Right atrium auricular region (tissue), 2 donors: ENCODE measurements at regions not wholly inside any gene's neighbourhood (a gene's known extent, or its start where the extent isn't known, plus 50 kb on each side); places are given as distances from the start of the nearest gene placed in this dataset.
"Not testable (repeated sequence)": the region's sequence is repeated elsewhere in the genome, so short reads cannot be mapped to it uniquely, and the experiment has no call there.

Source experiments
- DNase-seq: peaks from one replicate; pipeline ENCODE4 v3.0.0-alpha.2; 2019; ENCODE audit warnings: low spot score
- H3K27ac ChIP-seq, 2 donors: fragments of 200-600 bp; sonication (generic); 1 replicate in 1 of 2; 2 replicates in 1 of 2; pipeline ENCODE4 v1.5.1; 2016 to 2019
- H3K27me3 ChIP-seq, 2 donors: fragments of 200-600 bp; sonication (generic); one replicate each; pipeline versions ENCODE4 v1.5.1 to v1.6.0; 2017 to 2019
- H3K36me3 ChIP-seq: fragments of 200-600 bp; sonication (generic); one replicate; pipeline ENCODE4 v1.5.1; 2016
- H3K4me1 ChIP-seq, 2 donors: fragments of 200-600 bp; sonication (generic); one replicate each; pipeline versions ENCODE4 v1.5.1 to v1.6.0; 2017 to 2019
- H3K4me3 ChIP-seq, 2 donors: fragments of 200-600 bp; sonication (generic); 1 replicate in 1 of 2; 2 replicates in 1 of 2; pipeline ENCODE4 v1.5.1; 2017 to 2019; ENCODE audit warnings: mild to moderate bottlenecking in 1 of 2, moderate library complexity in 1 of 2
- H3K9me3 ChIP-seq, 2 donors: fragments of 200-600 bp; sonication (generic); one replicate each; pipeline ENCODE4 v1.5.1; 2019
- TF ChIP-seq, protein P1 (sequence below), 2 donors: fragments of 200-600 bp; sonication (generic); IDR thresholded peaks; one replicate each; pipeline ENCODE4 v1.5.1; 2019; ENCODE audit warnings: antibody characterized with exemption in 2 of 2

DNA sequence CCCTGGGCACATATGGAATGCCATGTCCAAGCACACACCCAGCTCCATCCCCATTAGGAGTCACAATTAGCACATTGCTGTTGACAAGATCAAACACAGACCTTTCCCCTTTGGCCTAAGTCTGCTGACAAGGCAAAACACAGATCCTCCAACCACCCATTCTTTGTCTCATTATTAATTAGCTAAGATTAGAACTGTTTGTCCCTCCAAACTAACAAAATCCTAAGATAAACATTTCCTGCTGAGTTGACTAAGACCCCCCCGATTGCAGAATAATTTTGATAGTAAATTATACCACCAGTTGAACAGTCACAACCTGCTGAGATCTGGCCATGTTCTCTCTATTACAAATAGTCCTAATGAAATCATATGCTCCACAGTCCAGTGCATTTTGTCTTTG lies 186.7 kb downstream of the SPATA31A1 start:
- not testable (repeated sequence) for H3K9me3 ChIP-seq, DNase-seq, H3K4me1 ChIP-seq, H3K27me3 ChIP-seq, H3K27ac ChIP-seq, H3K36me3 ChIP-seq, H3K4me3 ChIP-seq

DNA sequence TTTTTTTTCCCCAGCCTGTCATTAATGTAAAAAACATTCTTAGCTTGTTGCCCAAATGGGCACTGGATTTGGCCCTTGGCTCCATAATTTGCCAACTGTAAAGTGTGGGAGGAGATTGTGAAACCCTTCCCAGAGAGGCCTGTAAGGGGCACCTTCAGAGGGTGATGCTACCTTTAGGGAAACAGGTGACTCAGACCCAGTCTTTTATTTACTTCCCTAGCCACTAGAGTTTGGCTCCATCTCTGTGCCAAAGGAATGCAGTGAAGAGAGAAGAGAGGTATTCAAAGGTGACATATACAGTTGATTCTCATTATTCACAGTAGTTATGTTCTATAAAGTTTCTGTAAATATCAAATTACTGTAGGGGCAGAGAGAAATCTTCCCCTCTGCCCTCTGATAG lies 189.6 kb downstream of the SPATA31A1 start:
- not testable (repeated sequence) for DNase-seq, H3K9me3 ChIP-seq, H3K4me3 ChIP-seq, H3K27me3 ChIP-seq, H3K4me1 ChIP-seq, H3K27ac ChIP-seq, H3K36me3 ChIP-seq

DNA sequence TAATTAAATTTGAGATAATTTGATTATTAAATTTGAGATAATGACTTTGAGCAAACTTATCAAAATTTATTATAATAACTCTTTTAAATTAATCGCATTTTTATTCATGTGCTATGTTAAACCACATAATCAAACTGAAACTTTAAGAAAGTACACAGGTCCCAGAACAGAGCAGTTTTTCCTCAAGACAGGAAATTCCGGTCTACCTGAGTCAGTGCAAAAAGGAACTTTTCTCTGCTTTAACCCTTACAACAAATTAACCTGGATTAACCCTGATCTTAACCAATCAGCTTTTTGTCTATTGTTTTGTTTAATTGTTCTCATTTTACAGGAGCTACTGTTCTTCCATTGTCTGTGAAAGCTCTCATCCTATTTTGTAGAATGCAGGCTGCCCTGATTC lies 195.1 kb downstream of the SPATA31A1 start:
- H3K4me1 ChIP-seq, H3K9me3 ChIP-seq, H3K27ac ChIP-seq, H3K36me3 ChIP-seq, H3K27me3 ChIP-seq, DNase-seq, H3K4me3 ChIP-seq: not testable (repeated sequence)

DNA sequence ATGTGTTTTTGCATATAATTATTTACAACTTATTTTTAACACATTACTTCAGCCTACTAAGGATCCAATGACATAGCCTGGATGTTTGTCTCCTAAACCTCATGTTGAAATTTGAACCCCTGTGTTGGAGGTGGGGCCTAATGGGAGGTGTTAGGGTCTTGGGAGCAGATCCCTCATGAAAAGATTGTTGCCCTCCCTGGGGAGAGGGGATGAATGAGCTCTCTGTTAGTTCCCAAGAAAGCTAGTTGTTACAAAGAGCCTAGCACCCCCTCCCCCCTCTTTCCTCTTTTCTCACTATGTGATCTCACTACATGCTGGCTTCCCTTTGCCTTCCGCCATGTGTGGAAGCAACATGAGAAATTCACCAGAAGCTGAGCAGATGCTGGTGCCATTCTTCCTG lies 196.1 kb downstream of the SPATA31A1 start:
- not testable (repeated sequence) for H3K4me3 ChIP-seq, DNase-seq, H3K36me3 ChIP-seq, H3K27me3 ChIP-seq, H3K9me3 ChIP-seq, H3K4me1 ChIP-seq, H3K27ac ChIP-seq

DNA sequence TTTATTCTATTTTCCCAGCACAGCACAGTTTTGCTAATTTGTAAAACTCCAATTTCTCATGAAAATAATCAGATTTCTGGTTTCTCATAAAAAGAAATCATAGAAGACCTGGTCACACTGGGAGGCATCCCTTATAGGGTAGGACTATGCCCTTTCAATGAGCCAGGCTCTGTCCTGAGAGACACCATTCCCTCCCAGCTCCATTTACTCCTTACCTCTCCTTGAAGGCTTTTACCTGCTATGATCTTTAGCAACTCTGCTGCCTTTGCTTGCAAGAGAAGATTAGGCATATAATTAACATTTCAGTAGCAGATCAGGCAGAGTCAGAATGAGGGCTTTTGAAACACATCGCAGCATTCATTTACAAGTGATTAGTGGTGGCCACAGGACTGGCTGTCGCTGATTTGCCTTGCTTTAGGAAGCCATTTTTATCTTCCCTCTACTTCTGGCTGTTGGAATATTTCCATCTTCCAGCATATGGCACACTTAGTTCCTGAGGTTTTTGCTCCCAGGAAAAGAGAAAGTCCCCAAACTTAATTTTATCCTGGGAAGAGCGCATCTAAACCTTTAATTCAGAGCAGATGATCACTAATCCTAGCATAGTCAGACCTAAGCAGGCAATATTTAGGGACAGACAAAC lies 196.9 kb downstream of the SPATA31A1 start:
- H3K4me1 ChIP-seq, H3K27me3 ChIP-seq, DNase-seq, H3K36me3 ChIP-seq, H3K27ac ChIP-seq, H3K9me3 ChIP-seq, H3K4me3 ChIP-seq: not testable (repeated sequence)

DNA sequence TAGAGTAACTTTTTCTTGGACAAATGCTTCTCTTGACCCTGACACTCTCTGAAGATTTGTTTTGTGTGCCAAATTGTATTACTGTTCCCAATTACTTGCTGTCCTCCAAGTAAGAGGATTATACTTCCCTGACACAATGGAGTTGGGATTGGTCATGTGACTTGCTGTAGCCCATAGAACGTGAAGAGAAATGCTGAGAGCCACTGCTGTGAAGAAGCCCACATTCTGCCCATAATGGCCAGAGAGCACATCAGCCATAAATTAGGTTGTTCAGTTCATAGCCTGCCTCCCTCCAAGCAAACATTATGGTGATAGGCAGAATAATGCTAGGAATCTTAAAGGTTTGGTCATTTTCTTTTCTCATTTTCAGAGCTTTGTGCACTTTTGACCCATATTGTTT lies 198.9 kb downstream of the SPATA31A1 start:
- DNase-seq, H3K9me3 ChIP-seq, H3K36me3 ChIP-seq, H3K4me3 ChIP-seq, H3K27ac ChIP-seq, H3K27me3 ChIP-seq, H3K4me1 ChIP-seq: not testable (repeated sequence)

DNA sequence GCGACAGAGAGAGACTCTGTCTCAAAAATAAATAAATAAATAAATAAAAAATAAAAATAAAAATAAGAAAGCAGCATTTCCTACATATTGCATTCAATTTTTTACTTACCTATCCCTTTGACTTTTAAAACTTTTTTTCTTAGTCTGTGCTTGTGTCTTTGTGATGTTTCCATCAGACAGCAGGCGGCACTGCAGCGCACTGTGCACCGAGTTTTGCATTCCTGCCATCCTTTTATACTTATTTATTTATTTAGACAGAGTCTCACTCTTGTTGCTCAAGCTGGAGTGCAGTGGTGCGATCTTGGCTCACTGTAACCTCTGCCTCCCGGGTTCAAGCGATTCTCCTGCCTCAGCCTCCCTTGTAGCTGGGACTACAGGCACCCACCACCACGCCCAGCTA lies 203.9 kb downstream of the SPATA31A1 start:
- TF ChIP-seq, protein P1, sequence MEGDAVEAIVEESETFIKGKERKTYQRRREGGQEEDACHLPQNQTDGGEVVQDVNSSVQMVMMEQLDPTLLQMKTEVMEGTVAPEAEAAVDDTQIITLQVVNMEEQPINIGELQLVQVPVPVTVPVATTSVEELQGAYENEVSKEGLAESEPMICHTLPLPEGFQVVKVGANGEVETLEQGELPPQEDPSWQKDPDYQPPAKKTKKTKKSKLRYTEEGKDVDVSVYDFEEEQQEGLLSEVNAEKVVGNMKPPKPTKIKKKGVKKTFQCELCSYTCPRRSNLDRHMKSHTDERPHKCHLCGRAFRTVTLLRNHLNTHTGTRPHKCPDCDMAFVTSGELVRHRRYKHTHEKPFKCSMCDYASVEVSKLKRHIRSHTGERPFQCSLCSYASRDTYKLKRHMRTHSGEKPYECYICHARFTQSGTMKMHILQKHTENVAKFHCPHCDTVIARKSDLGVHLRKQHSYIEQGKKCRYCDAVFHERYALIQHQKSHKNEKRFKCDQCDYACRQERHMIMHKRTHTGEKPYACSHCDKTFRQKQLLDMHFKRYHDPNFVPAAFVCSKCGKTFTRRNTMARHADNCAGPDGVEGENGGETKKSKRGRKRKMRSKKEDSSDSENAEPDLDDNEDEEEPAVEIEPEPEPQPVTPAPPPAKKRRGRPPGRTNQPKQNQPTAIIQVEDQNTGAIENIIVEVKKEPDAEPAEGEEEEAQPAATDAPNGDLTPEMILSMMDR (IDR thresholded peaks at IDR 0.05): peak in 1 of 2 donors; percentile 44
- not testable (repeated sequence) for H3K4me3 ChIP-seq, H3K27me3 ChIP-seq, H3K4me1 ChIP-seq, H3K36me3 ChIP-seq, H3K9me3 ChIP-seq, H3K27ac ChIP-seq
- DNase-seq: peak; percentile 63

DNA sequence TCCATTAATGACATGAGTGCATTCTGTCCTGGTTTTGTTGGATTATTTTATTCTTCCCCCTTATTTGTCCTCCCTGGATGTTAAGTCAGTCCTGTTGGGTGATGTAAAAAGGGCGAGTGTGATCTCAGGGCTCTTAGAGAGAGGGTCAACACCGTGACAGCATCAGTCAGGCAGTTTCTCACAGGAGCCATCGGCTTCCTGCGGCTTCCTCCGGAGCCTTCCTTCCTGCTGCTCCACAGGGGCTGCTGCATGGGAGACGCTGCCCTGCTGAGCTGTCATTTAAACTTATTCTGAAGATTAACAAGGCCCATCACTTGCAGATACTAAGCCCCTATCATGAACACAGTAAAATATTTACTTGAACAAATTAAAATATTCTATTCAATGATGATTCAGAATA lies 211.3 kb downstream of the SPATA31A1 start:
- not testable (repeated sequence) for DNase-seq, H3K36me3 ChIP-seq, H3K4me1 ChIP-seq, H3K9me3 ChIP-seq, H3K4me3 ChIP-seq, H3K27ac ChIP-seq, H3K27me3 ChIP-seq

DNA sequence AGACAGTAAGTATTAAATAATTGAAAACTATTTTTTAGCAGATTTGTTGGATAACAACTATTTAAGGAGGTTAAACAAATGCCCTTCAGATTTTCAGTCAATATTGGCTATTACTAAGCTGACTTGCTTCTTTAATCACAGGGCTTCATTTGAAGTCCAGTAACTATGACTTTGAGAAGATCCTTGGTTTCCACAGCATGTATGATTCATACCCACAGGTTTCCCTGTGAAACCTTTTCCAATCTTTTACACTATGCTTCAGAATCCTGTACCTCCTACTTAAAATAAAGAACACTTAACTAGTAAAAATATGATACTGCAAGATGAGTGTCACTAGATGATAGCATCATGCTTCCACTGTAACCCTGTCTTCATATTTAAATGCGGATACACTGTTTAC lies 211.9 kb downstream of the SPATA31A1 start:
- DNase-seq, H3K36me3 ChIP-seq, H3K9me3 ChIP-seq, H3K4me1 ChIP-seq, H3K27ac ChIP-seq, H3K27me3 ChIP-seq, H3K4me3 ChIP-seq: not testable (repeated sequence)

DNA sequence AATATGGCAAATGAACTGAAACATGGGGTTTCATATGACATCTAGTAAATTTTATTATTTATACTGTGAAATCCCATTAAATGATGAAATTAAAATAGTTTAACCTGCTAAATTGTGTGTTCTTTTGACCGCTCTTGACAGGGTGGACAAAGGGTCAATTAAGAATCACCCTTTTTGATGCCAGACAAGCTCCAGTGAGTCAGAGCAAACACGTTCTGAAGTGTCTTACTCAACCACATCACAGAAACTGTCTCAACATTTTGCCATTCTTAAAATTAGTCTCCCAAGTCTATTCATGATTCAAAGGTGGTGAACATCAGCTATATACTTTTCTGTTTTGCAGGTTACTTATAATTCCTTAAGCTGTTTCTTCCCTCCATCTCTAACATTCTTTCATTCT lies 213.4 kb downstream of the SPATA31A1 start:
- not testable (repeated sequence) for H3K27ac ChIP-seq, H3K36me3 ChIP-seq, H3K4me1 ChIP-seq, H3K9me3 ChIP-seq, H3K4me3 ChIP-seq, DNase-seq, H3K27me3 ChIP-seq

DNA sequence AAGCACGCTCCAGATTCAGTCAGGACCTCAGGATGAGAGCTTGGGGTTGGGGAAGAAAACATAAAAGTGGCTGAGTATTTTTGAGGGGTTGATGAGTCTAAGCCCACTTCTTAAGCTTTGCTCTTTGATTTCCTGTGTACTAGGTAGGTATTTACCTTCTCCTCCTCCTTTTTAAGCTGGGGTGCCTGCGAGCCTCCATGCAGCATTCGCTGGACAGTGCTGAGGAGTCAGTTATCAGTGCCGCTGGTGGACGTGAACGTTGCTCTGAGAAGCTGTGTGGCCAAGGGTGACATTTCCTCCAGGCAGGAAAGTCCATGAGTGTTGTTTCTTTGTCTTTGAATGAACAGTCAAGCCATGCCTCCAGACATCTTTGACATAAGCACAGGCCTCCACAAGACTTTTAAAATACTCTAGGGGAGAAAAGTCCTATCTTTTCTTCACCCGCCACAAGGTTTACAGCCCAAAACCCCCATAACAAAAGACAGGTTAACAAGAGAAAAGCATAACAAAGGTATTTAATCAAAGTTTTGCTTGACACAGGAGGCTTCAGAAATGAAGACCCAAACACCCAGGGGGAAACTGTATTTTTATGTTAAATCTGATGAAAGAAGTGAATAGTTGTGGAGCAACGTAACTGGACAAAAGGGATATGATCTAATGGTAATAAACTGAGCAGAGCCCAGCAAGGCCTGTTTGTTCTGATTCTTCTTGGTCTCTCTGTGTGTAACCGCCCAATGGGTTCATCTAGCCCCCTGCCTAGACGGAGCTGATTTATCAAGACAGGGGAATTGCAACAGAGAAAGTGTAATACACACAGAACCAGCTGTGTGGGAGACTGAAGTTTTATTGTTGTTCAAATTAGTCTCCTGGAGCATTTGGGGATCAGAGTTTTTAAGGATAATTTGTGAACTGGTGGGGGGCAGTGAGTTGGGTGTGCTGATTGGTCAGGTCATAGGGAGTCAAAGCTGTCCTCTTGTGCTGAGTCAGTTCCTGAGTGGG lies 217.9 kb downstream of the SPATA31A1 start:
- DNase-seq, H3K36me3 ChIP-seq, H3K27me3 ChIP-seq, H3K27ac ChIP-seq, H3K9me3 ChIP-seq, H3K4me1 ChIP-seq, H3K4me3 ChIP-seq: not testable (repeated sequence)

DNA sequence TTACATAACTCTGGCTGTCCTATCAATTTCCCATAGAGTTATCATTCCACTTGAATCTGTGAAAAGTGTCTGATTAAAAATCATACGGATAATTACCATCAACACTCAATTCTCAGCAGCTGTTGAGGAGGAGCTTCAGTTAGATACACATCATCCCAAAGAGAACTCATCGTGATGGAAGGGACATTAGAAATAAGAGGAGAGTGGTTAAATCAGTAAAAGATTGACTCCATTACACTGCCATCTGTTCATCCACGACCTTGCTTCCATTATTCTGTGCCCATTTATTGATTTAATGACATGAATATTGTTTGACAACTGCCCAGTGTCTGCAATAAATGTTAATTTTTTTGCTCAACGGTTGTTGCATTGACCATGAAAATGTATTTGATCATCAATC lies 223.5 kb downstream of the SPATA31A1 start:
- H3K9me3 ChIP-seq, H3K27me3 ChIP-seq, H3K27ac ChIP-seq, H3K4me1 ChIP-seq, H3K36me3 ChIP-seq, DNase-seq, H3K4me3 ChIP-seq: not testable (repeated sequence)

DNA sequence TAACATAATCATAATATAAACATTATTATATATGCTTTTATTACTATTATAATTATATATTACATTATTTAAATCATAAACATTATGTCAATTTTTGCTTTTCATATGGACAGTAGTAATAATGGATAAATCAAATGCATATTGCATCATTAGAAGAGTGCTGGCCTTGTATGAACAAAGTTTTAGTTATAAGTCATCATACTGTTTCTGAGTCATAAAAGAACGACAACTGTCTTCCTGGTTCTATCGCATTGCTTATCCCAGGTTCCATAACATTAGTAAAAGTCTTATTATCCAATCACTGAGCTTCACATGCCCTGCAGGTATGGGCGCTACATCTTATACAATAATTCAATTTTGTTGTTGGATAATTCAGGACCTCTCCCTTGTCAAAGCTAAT lies 225.8 kb downstream of the SPATA31A1 start:
- H3K4me1 ChIP-seq, DNase-seq, H3K9me3 ChIP-seq, H3K36me3 ChIP-seq, H3K27me3 ChIP-seq, H3K4me3 ChIP-seq, H3K27ac ChIP-seq: not testable (repeated sequence)
